WI38 (cell line): ENCODE measurements at regions not wholly inside any gene's neighbourhood (a gene's known extent, or its start where the extent isn't known, plus 50 kb on each side); places are given as distances from the start of the nearest gene placed in this dataset.
A peak's percentile ranks its signal among the peaks of the same experiment; 100 is the strongest.

ENCODE experiments used
- H3K4me3 ChIP-seq: 2 replicates; pipeline ENCODE4 v1.5.1; 2011; ENCODE audit warnings: low read depth, mild to moderate bottlenecking, control low read depth, low read length
- TF ChIP-seq, protein P1 (sequence below): IDR thresholded peaks from 2 replicates; pipeline ENCODE4 v1.5.1; 2012; ENCODE audit warnings: low read depth, mild to moderate bottlenecking, control low read depth, low read length

- TF ChIP-seq, protein P1, sequence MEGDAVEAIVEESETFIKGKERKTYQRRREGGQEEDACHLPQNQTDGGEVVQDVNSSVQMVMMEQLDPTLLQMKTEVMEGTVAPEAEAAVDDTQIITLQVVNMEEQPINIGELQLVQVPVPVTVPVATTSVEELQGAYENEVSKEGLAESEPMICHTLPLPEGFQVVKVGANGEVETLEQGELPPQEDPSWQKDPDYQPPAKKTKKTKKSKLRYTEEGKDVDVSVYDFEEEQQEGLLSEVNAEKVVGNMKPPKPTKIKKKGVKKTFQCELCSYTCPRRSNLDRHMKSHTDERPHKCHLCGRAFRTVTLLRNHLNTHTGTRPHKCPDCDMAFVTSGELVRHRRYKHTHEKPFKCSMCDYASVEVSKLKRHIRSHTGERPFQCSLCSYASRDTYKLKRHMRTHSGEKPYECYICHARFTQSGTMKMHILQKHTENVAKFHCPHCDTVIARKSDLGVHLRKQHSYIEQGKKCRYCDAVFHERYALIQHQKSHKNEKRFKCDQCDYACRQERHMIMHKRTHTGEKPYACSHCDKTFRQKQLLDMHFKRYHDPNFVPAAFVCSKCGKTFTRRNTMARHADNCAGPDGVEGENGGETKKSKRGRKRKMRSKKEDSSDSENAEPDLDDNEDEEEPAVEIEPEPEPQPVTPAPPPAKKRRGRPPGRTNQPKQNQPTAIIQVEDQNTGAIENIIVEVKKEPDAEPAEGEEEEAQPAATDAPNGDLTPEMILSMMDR = no peak
- H3K4me3 ChIP-seq = no peak overlapping the region
Observed at GRCh38 chr9:107431461-107431860, 58.1 kb downstream of the KLF4 start.

DNA sequence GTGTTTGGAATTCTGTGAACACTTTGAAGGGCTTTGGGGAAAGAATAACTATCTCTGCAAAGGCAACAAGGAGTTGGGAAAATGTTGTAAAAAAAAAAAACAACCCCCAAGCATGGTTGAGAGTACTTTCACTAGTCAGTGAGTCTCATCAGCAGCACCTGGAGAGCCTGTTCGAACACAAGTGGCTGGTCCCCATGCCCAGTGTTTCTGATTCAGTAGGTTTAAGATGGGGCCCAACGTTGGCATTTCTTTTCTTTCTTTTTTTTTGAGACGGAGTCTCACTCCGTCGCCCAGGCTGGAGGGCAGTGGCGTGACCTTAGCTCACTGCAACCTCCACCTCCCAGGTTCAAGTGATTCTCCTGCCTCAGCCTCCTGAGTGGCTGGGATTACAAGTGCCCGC lies 59.5 kb downstream of the KLF4 start:
- no peak overlapping the region for H3K4me3 ChIP-seq
- TF ChIP-seq, protein P1 = no peak

DNA sequence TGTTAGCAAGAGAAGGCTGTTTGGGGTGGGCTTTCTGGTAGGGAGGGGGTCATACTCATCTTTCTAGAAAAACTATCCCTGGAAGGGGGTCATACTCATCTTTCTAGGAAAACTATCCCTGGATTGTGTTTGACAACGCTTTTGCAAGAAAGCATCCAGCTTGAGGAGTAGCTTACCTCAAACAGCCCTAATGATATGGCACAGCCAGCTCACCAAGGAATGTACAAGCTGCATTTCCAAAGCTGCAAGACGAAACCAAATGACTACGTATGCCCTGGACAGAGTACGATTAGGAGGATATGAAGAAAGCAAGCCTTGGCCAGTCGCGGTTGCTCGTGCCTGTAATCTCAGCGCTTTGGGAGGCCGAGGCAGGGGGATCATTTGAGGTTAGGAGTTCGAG lies 63.4 kb downstream of the KLF4 start:
- no peak overlapping the region for H3K4me3 ChIP-seq
- TF ChIP-seq, protein P1 = no peak

DNA sequence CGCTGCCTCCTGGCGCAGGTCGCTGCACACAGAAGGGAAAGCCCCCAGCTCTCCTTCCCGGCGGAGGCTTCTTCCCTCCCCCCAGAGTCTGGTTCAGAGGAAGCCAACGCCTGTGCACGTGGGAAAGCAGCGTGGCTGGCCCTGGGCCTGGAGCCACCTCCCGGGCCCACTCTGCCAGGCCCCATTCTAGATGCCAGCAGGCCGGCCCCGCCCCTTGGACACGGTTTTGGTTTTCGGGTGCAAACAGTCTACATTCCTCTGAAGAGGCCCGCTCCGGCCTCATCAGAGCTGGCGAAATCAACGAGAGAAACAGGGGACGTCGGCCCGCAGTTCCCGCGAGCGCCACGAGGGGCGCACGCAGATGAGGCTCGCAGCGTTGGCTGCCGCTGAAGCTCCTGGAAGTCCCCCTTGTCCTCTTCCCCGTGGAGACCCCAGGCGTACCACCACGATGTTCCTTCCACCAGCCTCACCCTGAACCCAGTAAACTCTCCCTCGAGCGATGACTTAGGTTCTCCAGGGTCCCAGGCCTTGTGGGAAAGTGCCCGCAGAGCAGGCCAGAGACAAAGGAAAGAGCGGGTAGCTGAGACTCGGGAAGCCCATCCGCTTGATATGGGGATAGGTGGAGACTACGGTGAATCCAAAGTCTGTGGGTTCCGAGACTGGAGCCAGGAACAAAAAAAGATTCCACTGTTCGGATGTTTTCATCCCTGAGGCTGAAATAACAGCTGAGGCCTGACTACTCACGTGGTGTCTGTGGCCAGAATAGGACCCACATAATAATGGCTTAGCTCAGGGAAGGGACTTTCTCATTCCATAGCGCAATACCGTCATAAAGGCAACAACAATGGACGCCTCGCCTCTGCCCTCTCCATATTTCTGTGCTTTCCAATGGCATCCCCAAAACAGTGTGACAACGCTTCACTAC lies 64.2 kb downstream of the KLF4 start:
- TF ChIP-seq, protein P1 = peak; percentile 97
- peak overlapping the region; percentile 30; the same call in 1 of the 2 replicates for H3K4me3 ChIP-seq

GRCh38 chr9:107423540-107423939 lies 66.0 kb downstream of the KLF4 start:
- no peak overlapping the region for H3K4me3 ChIP-seq
- TF ChIP-seq, protein P1 = no peak

GRCh38 chr9:107422189-107423185 lies 67.1 kb downstream of the KLF4 start:
- no peak overlapping the region for H3K4me3 ChIP-seq
- TF ChIP-seq, protein P1 = peak; percentile 66
